Uterus (tissue), 3 donors: ENCODE measurements at regions not wholly inside any gene's neighbourhood (a gene's known extent, or its start where the extent isn't known, plus 50 kb on each side); places are given as distances from the start of the nearest gene placed in this dataset.
A peak's percentile ranks its signal among the peaks of the same experiment; 100 is the strongest.

Experiments used
- DNase-seq, 2 donors: peaks; one replicate each; pipeline ENCODE4 v3.0.0-alpha.2; 2019 to 2020
- H3K27ac ChIP-seq, 2 donors: fragments of 200-600 bp; sonication (generic); 1 replicate in 1 of 2; 2 replicates in 1 of 2; pipeline ENCODE4 v1.5.1; 2016 to 2018
- H3K27me3 ChIP-seq, 2 donors: fragments of 200-600 bp; sonication (generic); one replicate each; pipeline ENCODE4 v1.5.1; 2018 to 2019; ENCODE audit warnings: control low read depth in 1 of 2
- H3K36me3 ChIP-seq, 2 donors: fragments of 200-600 bp; sonication (generic); one replicate each; pipeline ENCODE4 v1.5.1; 2019; ENCODE audit warnings: control low read depth in 1 of 2
- H3K4me1 ChIP-seq, 2 donors: fragments of 200-600 bp; sonication (generic); one replicate each; pipeline ENCODE4 v1.5.1; 2018 to 2019; ENCODE audit warnings: control low read depth in 1 of 2
- H3K4me3 ChIP-seq, 2 donors: fragments of 200-600 bp; sonication (generic); 1 replicate in 1 of 2; 2 replicates in 1 of 2; pipeline ENCODE4 v1.5.1; 2018 to 2019; ENCODE audit warnings: mild to moderate bottlenecking in 1 of 2
- H3K9me3 ChIP-seq, 2 donors: fragments of 200-600 bp; sonication (generic); one replicate each; pipeline ENCODE4 v1.5.1; 2019; ENCODE audit warnings: control low read depth in 1 of 2
- POLR2A ChIP-seq, 2 donors: fragments of 450-650 bp; IDR thresholded peaks; one replicate each; pipeline ENCODE4 v1.6.1; 2016; ENCODE audit warnings: antibody characterized with exemption in 2 of 2, mild to moderate bottlenecking in 1 of 2, moderate library complexity in 1 of 2
- intact Hi-C: fragments of 100-400 bp; cut with DNase I; formaldehyde crosslinking; loops from one replicate; pipeline ENCODE4 v1.15.1; 2023; ENCODE audit warnings: low total_unique reads
- TF ChIP-seq, protein P1 (sequence below), 4 experiments: fragments of 200-600 bp in 2 of 4; fragments of 450-650 bp in 2 of 4; sonication (generic) in 2 of 4; IDR thresholded peaks; one replicate each; pipeline ENCODE4 v1.5.1; 2016 to 2019; ENCODE audit warnings: antibody characterized with exemption in 4 of 4, mild to moderate bottlenecking in 2 of 4, moderate library complexity in 1 of 4
- donor health status: DM: yes; HTN: yes; CAD: no.

DNA sequence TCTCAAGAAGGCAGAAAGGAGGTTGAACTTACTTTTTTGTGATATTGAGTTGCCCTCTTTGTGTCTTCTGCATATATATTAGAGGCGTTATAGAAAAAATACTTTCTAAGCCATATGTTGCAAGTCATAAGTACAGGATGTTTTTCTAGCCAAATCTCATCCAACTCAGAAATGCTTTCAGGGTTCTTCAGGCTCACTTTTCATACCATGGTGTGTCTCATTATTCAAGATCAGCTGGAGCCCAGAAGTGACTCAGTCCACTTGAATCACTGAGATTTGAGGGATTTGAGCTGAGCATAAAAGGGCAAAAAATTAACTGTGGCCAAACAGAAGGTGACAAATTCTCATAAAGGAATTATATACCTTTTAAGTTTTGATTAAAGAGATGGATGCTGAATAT, 157.3 kb downstream of the WNT5A start:
- TF ChIP-seq, protein P1, sequence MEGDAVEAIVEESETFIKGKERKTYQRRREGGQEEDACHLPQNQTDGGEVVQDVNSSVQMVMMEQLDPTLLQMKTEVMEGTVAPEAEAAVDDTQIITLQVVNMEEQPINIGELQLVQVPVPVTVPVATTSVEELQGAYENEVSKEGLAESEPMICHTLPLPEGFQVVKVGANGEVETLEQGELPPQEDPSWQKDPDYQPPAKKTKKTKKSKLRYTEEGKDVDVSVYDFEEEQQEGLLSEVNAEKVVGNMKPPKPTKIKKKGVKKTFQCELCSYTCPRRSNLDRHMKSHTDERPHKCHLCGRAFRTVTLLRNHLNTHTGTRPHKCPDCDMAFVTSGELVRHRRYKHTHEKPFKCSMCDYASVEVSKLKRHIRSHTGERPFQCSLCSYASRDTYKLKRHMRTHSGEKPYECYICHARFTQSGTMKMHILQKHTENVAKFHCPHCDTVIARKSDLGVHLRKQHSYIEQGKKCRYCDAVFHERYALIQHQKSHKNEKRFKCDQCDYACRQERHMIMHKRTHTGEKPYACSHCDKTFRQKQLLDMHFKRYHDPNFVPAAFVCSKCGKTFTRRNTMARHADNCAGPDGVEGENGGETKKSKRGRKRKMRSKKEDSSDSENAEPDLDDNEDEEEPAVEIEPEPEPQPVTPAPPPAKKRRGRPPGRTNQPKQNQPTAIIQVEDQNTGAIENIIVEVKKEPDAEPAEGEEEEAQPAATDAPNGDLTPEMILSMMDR (IDR thresholded peaks at IDR 0.05), result no peak
- no peak for TF ChIP-seq POLR2A (IDR thresholded peaks at IDR 0.05)
- intact Hi-C loops, result no loop called here
- H3K36me3 ChIP-seq, result no peaks in the 10 kb centered on the region
- H3K9me3 ChIP-seq, result no peaks in the 10 kb centered on the region
- H3K4me3 ChIP-seq, result no peak overlapping the region
- no peaks in the 10 kb centered on the region for H3K27me3 ChIP-seq
- no peak for DNase-seq
- H3K4me1 ChIP-seq, result peaks cover 0 to 4% of the 10 kb centered on the region in 2 donors
- H3K27ac ChIP-seq, result peak overlapping the region; percentile 45 to 70

DNA sequence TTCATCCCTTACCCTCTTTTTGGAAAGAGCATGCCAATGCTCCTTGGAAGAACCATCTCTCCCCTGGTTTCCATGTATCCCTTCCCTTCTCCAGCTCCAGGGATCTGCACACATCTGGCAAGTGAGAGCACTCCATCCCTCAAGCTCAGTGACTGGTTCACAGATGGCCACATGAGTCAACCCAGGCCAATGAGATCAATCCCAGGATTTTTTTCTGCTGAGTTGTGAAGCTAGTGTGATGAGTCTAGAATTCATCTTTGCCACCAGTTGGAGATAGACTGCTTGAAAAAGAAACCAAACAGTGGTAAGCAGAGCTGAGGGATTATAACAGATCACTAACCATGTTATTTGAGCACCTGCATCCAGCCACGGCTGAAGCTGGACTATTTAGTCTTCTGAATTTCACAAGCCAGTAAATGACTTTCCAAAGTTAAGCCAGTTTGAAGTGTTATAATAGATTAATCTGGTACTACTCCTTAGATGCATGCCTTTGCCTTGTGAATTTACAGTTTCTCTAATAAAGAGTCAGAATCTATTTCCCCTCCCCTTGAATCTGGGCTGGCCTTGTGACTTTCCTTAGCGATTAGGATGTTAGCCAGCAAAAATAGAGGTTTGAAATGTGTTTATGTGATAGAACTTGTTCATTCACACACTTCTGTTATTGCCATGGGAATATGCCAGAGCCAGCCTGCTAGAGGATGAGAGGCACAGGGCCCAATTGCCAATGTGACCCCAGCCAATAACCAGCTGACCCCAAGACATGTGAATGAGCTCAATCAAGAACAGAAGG, 159.8 kb downstream of the WNT5A start:
- DNase-seq, result no peak
- Histone ChIP-seq H3K27ac (no peak overlapping the region), H3K4me1 (peaks cover 0 to 10% of the 10 kb centered on the region in 2 donors), H3K27me3 (no peaks in the 10 kb centered on the region), H3K4me3 (no peak overlapping the region), H3K9me3 (no peaks in the 10 kb centered on the region), H3K36me3 (no peaks in the 10 kb centered on the region)
- TF ChIP-seq POLR2A (IDR thresholded peaks at IDR 0.05), result no peak
- TF ChIP-seq, protein P1 (IDR thresholded peaks at IDR 0.05), result no peak
- intact Hi-C loops, result no loop called here

DNA sequence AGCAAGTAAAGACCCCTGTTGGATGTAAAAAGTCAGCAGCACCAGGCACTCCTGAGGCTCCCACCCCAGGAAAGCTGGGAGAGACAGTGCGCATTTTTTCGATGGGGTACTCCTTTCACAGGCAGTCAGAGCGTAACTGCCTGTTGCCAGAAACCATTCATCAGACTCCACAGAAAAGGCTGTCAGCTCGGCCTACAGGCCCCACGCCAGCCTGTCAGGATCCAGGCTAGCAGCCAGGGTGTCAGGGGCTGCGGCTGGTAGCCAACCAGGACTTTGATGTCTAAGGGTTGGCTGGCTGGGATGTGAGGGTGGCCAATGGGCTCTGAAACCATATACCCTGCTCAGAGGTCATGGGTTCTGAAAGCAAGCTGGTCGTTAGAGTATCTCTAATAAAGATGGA, 164.5 kb downstream of the WNT5A start:
- no peak overlapping the region for H3K27ac ChIP-seq
- DNase-seq, result peak; percentile 55 to 77
- no peak overlapping the region for H3K4me3 ChIP-seq
- no peaks in the 10 kb centered on the region for H3K9me3 ChIP-seq
- TF ChIP-seq, protein P1 (IDR thresholded peaks at IDR 0.05), result no peak
- no peak for TF ChIP-seq POLR2A (IDR thresholded peaks at IDR 0.05)
- peaks cover 0 to 11% of the 10 kb centered on the region in 2 donors for H3K4me1 ChIP-seq
- H3K27me3 ChIP-seq, result no peaks in the 10 kb centered on the region
- intact Hi-C loops, result no loop called here
- H3K36me3 ChIP-seq, result no peaks in the 10 kb centered on the region

DNA sequence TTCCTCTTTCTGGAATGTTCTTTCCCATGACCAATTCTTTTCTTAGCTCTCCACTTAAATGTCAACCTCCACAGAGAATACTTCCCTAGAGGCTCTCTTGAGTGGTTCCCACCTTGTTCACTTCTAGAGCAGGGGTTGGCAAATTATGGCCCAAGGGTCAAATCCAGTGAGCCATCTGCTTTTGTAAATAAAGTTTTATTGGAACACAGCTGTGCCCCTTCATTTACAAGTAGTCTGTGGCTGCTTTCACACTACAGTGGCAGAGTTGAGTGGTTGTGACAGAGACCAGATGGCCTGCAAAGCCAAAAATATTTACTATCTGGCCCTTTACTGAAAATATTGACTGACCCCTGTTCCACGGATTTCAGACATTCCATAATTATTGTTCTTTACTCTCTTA, 166.2 kb downstream of the WNT5A start:
- Histone ChIP-seq H3K9me3 (no peaks in the 10 kb centered on the region), H3K4me3 (no peak overlapping the region), H3K4me1 (peaks cover 0 to 7% of the 10 kb centered on the region in 2 donors), H3K27me3 (no peaks in the 10 kb centered on the region), H3K36me3 (no peaks in the 10 kb centered on the region), H3K27ac (no peak overlapping the region)
- intact Hi-C loops, result no loop called here
- TF ChIP-seq, protein P1 (IDR thresholded peaks at IDR 0.05), result no peak
- TF ChIP-seq POLR2A (IDR thresholded peaks at IDR 0.05), result no peak
- DNase-seq, result no peak

DNA sequence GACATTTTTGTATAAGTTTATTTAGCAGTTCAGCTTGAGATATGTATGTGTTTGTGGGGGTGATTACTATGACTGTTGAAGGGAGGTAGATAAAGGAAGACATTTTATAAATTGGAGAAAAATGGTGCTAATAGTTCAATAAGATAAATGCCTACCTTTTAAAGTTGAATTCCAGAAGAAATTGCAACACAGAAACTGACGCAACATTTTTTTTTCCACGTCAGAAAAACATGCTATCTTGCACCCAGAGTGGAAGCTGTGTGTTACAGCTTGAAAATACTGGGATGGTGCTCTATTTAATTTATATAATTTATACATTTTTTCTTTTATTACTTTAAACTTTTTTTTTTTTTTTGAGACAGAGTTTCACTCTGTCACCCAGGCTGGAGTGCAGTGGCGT, 171.7 kb downstream of the WNT5A start:
- Histone ChIP-seq H3K27ac (peak overlapping the region in 1 of 2 donors; percentile 34), H3K4me1 (no peaks in the 10 kb centered on the region), H3K9me3 (no peaks in the 10 kb centered on the region), H3K27me3 (no peaks in the 10 kb centered on the region), H3K36me3 (no peaks in the 10 kb centered on the region), H3K4me3 (no peak overlapping the region)
- no peak for DNase-seq
- intact Hi-C loops, result no loop called here
- TF ChIP-seq, protein P1 (IDR thresholded peaks at IDR 0.05), result no peak
- TF ChIP-seq POLR2A (IDR thresholded peaks at IDR 0.05), result no peak
